Nucleus accumbens (tissue), 56 donors: ENCODE measurements at regions not wholly inside any gene's neighbourhood (a gene's known extent, or its start where the extent isn't known, plus 50 kb on each side); places are given as distances from the start of the nearest gene placed in this dataset.
"Not testable (repeated sequence)": the region's sequence is repeated elsewhere in the genome, so short reads cannot be mapped to it uniquely, and the experiment has no call there.

Experiments
- DNase-seq, 56 donors: peaks; one replicate each; lab custom pipeline; 2025; lab: John Stamatoyannopoulos, UW

DNA sequence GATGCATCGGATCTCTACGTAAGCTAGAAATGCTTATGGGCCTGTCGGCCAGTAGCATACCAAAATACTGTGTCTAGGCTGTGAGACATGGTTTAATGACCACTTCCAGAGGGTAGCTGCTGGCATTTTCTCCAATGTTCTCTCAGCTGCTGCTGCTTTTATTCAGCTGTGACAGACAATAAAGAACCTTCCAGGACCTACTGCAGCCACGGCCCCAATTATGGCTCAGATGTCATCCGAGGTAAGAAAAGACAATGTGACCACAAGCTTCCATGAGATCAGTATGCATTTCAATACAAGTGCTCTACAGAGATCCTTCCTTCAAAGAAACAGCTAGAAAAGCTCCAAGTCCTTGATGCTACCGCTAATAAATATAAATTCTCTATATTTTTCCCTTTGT is 256.2 kb downstream of the SDHAF3 start:
- no peak for DNase-seq

DNA sequence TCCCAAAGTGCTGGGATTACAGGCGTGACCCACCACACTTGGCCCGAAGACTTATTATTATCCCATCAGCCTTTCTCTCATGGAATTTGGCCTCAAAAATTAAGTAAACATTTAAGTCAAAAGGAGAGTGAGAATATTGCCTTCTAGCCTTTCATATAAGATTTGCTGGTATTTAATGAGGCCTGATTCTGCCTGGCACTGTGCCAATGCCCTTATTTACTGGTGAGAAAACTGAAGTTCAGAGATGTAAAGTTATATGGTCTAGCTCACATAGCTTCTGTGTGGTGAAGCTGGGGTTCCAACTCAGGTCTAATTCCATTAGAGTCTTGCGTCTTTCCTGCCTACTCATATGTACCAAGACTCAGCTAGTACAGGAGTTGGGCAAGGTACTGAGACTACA is 260.2 kb downstream of the SDHAF3 start:
- no peak for DNase-seq

DNA sequence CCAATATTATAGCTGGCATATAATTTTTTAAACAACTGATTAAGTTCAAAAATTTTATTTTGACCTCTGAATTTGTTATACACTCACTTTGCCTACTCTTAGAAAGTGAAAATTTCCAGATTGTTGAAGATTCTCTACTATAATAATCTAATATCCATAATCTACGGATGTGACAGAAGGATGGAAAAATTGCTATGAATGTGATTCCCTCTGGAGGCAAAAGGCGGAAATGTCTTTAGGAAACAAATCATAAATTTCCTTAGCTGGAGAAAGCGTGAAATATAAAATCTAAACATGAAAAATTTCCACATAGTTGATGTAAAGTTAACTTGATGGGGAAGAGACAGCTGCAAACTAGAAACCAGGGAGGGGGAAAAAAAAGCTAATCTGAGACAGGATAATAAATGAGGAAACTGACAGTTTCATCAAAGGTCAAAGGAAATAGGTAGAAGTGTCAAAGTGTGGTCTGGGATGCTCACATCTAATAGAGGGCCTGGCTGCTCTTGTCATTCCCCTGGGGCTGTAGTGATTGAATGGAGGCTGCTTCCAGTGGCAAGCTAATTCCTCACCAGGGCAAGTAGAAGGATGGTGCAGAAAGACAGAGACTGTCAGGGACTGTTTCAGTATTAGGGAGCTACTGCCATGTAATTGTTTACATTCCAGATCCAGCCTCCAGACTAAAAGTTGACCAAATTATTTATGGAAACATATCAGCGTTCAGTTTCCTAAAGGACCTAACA is 264.5 kb downstream of the SDHAF3 start:
- DNase-seq = no peak

DNA sequence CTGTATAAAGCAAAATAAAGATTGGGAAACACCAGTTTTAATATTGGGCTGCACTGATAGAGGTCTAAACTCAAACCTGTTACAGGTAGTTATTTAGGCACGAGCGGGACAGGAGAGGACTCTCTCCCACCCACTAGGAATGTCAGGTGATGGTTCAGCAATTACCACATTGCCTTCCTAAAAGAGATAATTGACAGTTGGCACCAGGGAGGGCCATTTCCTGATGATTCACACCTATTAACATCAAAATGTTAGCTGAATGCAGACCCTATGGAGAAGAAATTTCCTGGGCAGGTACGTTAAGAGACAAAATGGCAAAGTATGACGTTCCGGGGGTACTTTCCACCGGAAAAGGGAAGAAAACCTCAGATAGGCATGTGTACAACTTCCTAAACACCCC is 272.6 kb downstream of the SDHAF3 start:
- no peak for DNase-seq

DNA sequence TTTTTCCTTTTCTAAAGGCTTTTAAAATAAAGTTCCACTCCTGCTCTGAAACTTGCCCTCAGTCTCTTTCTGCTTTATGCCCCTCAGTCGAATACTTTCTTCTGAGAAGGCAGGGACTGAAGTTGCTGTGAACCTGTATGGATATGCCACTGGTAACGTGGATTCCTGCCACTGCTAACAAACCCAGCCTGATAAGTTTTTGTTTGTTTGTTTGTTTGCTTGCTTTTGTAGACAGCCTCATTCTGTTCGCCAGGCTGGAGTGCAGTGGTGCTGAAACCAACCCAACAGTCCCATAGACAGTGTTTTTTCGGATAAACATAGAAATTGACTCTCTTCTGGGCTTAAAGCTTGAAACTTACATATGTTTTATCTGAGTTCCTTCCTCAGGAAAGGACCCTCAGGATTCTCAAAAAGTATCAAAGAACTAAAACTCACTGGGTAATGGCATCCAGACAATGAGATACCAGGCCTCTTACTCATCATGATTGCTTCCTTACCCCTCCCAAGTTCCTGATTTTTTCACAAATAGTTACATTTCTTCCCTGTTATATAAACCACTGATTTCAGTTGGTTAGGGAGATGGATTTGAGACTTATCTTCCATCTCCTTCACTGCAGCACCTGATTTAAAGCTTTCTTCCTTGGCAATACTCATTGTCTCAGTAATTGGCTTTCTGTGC is 273.6 kb downstream of the SDHAF3 start:
- DNase-seq = no peak

DNA sequence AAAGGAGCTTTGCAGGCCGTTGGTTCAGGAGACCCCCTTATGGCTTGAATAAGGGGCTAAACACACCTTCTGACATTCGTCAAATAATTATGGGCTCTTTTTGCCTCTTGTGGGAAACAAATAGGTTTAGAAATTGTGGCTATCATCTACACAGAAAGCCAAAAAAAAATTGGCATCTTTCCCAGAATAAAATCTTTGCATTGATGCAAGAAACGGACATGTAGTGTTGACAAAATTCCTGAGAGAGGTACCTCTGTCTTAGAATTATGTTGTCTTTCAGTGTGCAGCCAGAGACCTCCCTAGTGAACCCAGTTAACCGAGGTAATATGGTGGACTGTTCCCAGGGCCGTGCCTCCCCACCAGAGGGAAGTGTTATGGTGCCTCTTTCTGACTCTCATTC is 283.9 kb downstream of the SDHAF3 start:
- DNase-seq = no peak

DNA sequence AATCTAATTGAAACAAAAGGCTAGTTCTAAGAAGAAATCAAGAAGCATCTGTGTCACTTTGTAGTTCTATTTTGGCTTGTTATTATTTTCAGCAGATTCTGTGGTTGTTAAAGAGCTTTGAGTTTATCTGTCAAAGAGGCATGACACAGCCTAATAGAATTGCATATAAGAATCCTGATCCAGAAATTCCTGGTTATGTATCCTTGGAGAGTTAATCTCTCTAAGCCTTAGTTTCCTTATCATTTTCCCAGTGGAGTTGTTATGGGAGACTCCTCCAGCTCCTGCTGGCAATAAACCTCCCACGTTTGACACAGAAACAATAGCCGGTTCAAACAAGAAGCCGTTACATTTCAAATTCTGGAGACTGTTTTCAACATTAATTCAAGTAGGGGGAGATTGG is 288.3 kb downstream of the SDHAF3 start:
- DNase-seq = no peak

DNA sequence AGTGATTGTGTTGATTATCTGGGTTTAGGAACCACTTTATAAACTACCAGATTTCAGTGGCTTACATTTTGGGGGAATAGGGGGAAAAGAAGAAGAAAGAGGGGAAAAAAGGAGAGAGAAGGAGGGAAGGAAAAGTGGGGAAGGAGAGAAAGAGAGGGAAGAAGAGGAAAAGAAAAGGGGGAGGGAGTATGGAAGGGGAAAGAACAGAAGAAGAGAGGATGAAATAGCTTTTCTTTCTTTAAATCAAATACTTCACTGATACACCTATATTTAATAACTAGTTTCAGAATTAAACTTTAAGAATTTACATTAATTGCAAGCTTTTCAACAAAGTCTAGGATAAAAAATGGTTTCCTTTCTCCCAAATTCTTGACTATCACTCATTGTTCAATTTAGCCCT is 289.6 kb downstream of the SDHAF3 start:
- no peak for DNase-seq

DNA sequence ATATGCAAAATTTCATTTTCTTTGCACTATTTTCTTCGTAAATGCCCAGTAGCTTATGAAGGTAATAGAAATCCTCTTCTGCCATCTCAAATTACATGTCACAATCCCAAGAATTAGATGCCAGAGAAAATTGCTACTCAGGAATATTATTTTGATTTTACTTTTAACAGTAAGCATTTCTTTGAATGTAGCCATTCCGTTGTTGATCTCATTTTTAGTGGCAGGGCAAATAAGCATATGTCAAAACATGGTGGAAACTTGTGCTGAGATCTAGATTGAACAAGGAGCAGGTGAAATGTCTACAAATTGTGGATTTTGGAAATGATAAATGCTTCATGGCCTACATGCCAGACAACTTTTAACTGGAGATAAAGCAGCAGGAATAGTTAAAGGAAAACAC is 291.8 kb downstream of the SDHAF3 start:
- DNase-seq = no peak

DNA sequence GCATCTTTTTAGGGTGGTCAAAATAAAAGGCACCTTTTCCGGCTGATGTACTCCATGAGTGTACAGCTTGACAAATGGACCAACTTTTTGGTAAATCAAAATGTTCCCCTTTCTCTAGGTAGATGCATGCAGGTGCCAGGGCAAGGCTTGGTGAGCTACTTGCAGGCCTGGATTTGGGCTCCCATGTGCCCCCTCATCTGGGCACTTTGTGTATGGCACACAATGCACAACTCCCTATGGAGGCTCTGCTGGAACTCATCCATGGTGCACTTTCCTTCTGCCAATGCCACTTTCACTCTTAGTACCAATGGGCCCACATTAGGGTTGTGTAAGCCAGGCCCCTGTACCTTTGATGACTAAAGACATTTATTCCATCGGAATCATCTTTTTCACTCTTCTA is 300.8 kb downstream of the SDHAF3 start:
- DNase-seq = no peak

DNA sequence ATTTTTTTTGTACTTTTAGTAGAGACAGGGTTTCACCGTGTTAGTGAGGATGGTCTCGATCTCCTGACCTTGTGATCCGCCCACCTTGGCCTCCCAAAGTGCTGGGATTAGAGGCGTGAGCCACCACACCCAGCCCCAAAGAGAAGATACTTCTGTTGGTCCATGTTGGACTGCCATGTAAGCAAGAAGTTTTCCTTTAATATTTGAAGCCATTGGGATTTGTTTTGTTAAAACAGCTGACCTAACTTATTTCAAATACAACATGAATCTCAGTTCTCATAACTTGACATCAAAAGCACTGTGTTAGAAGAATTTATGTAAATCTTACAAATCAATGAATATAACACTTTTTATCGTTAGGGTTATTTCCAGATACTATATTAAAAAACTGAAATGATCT is 302.4 kb downstream of the SDHAF3 start:
- no peak for DNase-seq

DNA sequence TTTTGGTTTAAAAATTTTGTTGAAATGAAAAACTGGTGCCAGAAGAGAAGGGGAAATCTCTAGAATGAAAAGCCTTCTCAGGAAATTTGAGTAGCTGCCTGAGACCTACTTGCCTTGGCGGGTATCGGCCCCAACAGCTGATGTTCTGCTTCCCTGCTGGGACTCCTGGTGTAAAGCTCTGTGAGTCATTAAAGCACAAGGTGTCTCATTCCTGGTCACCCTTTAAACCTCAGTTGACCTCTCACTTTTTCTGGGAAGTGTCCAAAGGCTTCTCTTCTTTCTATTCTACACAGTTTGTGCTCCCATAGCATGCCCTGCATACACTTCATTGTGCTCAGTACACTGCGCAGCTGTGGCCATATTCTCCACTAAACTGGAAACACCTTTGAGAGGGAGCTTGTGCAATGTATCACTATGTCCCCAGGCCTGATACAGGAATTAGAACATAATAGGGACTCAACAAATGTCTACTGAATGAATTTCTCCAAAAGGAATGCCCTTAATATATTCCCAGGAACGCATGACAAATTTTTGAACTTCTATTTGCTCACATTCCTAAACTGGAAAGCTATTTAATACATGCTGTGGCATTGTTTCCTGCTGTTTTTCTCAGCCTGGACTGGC is 303.9 kb downstream of the SDHAF3 start:
- no peak for DNase-seq

DNA sequence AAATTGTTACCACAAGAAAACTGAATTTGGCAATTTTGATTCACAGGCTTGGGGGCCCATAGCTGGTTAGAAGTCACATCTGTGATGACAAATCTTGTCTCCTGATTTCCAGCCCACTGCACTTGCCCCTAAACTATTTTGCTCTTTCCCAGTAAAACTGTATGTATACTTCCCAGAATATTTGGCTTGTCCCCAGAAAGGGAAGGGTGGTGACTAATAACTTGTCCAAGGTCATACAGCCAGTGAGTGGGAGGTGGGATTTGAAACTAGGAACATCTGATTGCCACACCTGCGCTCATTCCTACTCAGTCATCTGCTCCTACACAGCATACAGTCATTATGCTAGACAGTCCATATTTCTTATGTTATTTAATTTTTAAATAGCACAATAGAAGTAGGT is 304.5 kb downstream of the SDHAF3 start:
- DNase-seq = no peak

DNA sequence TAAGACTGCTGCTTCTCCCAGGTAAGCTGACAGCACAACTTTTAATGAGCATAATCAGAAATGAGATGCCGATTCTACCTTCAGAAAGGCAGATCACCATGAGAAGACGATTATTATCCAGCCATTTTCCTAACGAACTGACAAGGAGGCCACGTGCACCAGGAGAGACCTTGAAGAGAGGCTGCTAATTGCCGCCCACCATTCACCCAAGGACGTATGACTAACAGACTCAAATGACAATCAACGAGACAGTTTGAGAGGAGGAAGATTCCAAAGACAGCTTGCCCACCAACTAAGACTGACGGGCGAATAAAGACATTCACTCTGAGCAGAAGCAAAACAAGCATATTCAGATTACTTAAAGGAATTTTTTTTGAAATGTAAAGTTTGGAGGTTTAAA is 301.9 kb upstream of the TAC1 start:
- DNase-seq = peak in 25 of 56 donors; percentile 2 to 74 (median 22)

DNA sequence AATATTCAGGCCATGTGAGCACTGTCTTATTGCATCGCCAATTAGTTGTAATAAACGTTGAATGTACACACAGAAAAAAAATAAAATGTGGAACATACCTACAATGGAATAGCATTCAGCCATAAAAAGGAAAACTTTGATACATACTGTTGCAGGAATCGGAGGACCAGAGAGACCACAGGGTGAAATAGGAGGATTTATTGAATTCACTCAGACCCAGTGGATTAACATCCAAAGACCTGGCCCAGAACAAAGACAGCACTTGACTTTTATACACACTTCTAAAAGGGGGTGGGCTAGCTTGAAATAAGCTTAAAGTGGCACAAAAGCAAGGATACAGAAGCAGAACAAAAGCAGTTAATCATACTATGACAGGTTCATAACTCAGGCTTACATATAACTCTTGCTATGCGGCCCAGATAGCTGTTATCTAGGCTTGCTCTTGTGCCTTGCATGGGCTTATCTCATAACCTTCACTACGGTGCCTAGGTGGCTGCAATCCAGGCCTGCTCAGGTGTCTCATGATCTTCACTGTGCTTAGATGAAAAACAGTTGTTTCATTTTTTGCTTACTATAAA is 292.2 kb upstream of the TAC1 start:
- no peak for DNase-seq

DNA sequence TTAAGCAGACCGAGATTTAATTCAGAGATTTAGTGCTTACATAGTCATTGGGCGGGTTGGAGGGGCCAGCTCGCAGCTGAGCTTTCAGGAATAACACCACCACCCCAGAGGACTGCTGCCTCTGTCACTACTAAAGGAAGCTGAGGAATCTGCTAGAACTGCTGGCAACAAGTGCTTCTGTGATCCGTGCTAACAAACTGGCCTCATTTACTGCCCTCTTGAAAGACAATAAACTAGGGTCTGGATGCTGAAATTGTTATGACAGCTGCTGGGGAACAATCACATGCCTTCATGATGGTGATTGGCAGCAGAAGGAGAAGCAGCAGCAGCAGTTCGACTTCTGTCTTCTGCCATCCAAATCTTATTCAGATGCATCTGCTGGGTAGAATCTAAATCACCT is 285.5 kb upstream of the TAC1 start:
- DNase-seq = peak in 8 of 56 donors; percentile 0 to 20 (median 8)

DNA sequence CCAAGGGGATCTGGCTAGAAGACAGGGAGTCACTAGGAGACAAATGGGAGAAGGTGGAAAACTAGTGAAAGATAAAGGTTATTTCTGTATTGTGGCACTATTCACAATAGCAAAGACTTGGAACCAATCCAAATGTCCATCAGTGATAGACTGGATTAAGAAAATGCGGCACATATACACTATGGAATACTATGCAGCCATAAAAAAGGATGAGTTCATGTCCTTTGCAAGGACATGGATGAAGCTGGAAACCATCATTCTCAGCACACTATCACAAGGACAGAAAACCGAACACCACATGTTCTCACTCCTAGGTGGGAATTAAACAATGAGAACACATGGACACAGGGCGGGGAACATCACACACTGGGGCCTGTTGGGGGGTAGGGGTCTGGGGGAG is 282.4 kb upstream of the TAC1 start:
- DNase-seq = not testable (repeated sequence)

DNA sequence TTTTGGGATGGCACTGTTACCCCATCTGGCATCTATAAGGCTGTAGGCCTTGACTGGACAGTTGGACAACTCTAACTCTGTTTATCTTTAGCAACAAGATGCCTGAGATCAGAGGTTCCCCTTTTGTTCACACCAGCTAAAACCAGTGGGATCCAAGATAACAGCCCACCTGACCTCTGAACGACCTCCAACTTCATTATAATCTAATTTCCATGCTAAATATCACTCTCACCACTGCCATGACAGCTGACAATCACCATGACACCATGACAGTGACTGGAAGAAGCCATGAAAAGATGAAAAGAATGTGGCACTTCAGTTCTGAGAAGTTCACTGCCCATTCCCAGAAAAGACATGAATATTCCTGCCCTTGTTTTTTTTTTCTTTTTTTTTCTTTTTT is 281.4 kb upstream of the TAC1 start:
- no peak for DNase-seq

DNA sequence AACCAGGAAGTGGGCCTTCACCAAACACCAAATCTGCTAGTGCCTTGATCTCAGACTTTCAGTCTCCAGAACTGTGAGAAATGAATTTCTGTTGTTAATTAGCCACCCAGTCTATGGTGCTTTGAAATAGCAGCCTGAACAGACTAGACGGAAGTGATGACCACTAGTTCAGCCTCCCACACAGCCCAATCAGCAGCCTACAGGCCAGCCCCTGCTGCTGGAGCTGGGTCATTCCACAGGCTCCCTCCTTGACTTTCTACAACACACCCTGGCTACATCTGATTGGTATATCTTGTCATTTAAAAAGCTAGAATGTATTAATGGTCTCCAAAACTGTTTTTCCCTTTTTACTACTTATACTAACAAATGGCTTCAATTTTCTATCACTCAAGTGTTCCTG is 277.2 kb upstream of the TAC1 start:
- no peak for DNase-seq

DNA sequence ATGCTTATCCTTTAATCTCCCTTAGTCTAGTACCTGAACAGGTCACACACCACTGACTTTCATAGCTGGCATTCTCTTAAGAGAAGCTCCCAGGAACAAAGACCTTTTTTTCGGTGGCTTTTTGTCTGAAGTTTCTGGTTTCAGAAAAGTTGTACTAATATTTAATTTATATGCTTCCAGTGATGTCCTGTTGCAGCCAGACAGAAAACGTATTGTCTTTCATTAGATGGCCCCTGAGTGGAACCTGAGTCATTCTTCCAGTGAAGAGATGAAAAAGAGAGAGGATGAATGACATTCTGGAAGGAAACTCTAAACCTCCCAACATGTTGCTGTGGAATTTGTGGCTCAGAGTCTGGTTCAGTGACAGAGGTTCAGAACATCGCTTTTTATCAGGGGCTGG is 274.8 kb upstream of the TAC1 start:
- DNase-seq = no peak

DNA sequence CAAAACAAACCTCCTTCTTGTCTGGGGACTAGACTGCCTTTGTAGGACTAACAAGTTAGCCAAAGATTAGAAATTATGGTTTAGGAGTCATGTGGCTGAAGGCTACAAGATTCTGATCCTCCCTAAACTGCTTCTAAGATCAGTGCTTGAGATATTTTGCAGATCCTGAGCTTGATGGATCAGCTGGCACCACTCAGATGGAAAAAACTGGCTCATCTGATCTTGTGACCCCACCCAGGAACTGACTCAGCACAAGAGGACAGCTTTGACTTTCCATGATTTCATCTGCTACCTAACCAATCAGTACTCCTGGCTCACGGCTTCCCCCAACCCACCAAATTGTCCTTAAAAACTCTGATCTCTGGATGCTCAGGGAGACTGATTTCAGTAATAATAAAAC is 271.5 kb upstream of the TAC1 start:
- DNase-seq = no peak

DNA sequence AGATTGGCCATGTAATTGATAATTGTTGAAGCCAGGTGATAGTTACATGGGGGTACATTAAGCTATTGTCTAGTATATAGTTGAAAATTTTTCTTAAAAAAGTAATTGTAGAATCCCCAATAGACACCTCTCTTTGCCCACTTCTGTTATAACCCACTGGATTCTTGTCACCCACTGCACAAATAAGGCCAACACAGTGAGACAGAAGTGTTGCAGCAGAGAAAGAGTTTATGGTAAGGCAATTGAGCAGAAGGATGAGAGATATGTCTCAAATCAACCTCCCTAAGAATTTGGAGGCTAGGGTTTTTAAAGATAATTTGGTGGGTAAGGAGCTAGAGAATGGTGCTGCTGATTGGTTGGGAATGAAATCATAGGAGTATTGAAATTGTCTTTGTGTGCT is 270.3 kb upstream of the TAC1 start:
- DNase-seq = no peak
